Hematopoietic multipotent progenitor cell treated with erythropoietin and hydrocortisone succinate and interleukin-3 and kit ligand, for 15 days (in vitro differentiated cells): ENCODE measurements at regions not wholly inside any gene's neighbourhood (a gene's known extent, or its start where the extent isn't known, plus 50 kb on each side); places are given as distances from the start of the nearest gene placed in this dataset.

Experiments used
- DNase-seq: peaks from one replicate; pipeline ENCODE4 v3.0.0-alpha.2; 2015; ENCODE audit warnings: low spot score

- no peak for DNase-seq
These were observed 405.9 kb downstream of the NR2F2 start for GRCh38 chr15:96736384-96736783.

DNA sequence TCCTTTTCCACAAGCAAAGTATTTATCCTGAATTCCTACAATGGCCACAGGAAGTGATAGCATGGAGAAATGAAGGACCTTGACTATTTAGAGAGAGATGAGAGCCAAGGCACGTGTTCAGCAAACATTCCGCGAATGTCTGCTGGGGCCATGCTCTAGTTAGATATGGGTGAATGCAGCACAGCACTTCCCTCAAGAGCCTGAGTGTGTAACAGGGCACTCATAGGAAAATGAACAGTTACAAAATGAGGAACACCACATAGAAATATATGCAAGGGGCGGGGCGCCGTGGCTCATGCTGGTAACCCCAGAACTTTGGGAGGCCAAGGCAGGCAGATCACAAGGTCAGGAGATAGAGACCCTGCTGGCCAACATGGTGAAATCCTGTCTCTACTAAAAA lies 406.9 kb downstream of the NR2F2 start:
- DNase-seq = no peak

- no peak for DNase-seq
These were observed 416.2 kb downstream of the NR2F2 start for GRCh38 chr15:96746665-96747064.

DNA sequence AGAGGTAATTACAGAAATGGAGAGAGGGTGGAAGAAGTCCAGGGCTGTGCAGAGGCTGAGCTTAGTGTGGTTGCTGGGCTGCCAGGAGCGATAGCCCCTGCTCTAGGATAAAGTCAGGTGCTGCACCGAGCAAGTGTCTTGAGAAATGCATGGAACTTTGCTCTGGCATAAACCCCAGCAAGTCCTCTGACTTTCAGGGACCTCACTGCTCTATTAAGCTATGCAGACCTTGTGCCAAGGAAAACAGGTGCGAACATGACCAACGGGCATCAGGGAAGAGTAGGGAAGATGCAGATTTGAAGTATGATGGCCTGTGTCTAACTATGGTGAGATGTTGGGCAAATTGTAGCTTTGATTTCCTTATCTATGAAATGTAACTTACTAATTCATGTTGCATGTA lies 416.8 kb downstream of the NR2F2 start:
- DNase-seq = no peak

DNA sequence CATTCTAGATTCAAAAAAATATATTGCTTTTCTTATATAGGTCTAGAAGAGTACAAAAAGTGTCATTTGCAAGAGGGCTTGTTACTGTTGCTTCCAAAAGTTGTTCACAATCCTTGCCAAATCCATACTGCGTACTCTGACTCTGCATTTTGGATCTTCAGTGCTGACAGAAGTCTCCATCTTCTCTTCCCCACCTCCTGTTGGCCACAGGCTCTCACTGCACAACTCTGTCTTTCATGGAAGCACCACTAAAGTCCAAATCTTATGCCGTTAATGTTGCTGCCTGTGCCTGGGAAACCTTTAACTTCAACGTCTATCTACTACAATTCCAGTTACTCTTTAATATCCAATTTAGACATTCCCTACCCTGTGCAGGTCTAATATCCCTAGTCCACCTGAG lies 419.9 kb downstream of the NR2F2 start:
- DNase-seq = no peak

DNA sequence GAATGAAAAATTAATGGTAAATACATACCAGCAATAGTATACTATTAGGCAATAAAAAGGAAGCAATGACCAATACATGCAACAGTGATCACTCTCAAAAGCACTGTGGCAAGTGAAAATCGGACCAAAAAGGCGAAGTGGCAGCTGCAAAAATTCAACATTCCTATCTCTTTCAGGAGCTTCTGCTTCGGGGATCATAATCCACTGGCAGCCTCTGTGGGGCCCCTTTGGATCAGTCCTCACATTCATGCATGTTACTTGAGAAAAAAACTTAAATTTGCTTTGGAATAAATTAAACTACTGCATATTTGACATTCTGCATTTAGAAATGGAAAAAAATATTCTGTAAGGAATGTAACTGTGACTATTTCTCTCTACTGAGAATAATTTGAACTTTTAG lies 425.6 kb downstream of the NR2F2 start:
- no peak for DNase-seq

DNA sequence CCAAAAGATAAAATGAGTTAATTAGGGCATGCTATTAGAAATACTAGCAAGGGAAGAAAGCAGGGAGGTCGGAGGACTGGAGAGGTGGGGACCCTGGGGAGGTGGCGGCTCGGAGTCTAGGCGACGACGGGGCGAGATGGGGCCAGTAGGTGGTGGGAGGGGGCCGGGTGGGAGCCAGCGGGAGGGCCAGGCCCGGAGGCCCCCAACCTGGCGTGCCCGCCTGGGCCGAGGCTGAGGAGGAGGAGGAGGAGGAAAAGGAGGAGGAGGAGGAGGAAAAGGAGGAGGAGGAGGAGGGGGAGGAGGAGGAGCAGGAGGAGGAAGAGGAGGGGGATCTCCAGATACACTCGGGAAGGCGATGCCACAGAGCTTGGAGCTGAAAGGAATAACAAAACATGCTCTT lies 426.2 kb downstream of the NR2F2 start:
- no peak for DNase-seq

DNA sequence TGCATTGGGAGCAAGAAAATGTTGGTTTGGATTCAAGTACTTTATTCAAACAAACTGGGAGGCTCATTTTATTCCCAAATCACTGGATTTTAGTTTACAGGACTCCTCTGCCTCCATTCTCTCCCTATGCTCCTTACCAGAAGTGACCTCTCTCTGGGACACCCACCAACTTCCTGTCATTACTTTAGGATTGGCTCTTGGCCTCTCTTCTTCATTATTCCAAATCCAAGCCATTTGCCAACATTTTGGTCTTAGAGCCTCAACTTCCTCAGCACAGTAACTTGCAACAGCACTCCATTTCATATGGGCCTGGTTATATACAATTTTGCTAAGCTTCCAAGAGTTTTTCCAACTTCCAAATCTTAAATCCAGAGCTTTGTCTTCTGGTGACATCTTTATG lies 432.1 kb downstream of the NR2F2 start:
- DNase-seq = no peak

DNA sequence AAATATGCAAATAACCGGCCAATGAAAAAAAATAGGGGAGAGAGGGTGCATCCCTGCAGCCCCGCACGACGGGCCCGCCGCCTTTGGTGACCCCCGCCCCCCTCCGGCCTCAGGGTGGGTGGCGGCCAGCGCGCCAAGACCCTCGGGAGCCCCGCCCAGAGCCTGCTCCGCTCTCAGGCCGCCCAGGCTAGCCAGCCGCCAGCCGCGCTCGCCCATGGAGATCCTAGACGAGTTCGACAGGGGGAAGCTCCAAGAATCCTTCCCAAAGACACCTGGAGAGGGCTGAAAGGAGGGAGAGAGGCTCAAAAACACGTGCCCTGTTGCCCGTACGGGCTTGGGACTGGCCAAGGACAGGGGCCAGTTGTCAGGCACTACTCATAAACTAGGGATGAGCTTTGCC lies 434.0 kb downstream of the NR2F2 start:
- no peak for DNase-seq

GRCh38 chr15:96764946-96765345 lies 434.4 kb downstream of the NR2F2 start:
- DNase-seq = no peak

GRCh38 chr15:96766366-96766765 lies 435.9 kb downstream of the NR2F2 start:
- no peak for DNase-seq

GRCh38 chr15:96767703-96768434 lies 437.4 kb downstream of the NR2F2 start:
- DNase-seq = no peak

DNA sequence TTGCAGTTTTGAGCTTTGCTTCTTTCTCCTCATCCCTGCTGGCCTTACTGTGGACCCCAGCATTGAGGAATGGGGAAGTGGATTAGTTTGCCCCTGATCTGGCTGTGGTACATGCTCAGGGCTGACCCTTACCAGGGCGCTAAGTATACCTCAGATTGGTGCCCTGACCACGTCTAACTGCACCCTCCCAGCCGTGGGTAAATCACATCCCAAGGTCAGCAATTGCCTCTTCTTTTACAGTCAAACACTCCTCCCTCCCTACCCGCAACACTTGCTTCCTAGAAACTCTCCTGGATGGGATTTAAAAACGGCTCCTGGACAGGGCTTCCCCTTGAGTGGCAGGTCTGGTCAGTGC lies 437.9 kb downstream of the NR2F2 start:
- no peak for DNase-seq

DNA sequence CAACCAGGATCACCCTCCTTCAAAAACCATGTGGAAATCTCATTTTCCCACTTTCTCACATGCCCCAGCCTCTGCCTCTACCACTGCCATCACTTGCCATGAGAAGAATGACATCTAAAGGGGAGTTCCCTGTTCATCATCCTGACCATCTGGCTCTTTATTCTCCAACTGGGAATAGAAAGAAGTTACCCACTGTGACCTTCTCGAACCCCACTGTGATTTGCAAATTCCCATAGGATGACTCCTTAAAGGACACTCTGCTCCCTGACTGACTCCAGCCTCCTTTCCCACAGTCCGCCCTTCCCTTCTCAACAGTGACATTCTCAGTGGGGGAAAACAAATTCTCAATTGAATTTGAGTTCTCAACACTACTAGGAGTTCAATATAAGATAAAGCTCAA lies 440.5 kb downstream of the NR2F2 start:
- no peak for DNase-seq

- DNase-seq = no peak
These were observed 443.7 kb downstream of the NR2F2 start for GRCh38 chr15:96774216-96774615.

DNA sequence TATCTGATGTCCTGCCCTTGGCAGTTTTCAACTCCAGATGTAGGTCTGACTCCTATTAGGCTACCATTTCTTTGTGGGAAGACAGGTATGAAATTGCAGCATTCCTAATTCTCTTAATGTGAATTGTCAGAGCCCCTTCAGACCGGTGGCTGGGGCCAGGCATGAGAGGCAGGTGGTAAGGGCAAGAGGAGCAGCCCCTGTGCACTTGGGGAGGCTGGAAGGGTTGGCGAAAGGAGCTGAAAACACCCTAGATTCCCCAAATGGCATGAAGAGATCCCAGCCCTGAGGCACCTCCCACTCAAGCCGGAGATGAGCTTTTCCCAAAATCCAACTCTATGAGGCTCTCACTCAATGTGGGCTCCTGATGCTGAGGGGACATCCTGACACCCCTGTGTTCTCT lies 453.2 kb downstream of the NR2F2 start:
- DNase-seq = no peak

GRCh38 chr15:96790004-96790403 lies 459.5 kb downstream of the NR2F2 start:
- no peak for DNase-seq

DNA sequence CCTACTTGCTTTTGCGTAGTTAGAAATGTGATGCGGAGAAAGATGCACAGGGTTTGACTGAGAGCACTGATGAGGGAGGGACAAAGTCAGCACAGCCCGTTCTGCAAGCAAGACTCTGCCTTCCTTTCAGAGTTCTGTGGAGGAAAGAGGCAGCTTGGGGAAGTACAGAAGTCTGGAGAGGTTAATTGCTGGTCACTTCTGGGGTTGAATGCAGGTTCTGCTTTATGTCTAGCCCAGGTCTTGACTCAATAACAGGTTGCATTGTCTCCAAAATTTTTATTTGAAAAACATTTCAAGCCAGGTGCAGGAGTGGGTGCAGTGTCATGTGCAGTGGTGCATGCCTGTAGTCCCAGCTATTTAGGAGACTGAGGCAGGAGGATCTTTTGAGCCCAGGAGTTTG lies 461.7 kb downstream of the NR2F2 start:
- no peak for DNase-seq

DNA sequence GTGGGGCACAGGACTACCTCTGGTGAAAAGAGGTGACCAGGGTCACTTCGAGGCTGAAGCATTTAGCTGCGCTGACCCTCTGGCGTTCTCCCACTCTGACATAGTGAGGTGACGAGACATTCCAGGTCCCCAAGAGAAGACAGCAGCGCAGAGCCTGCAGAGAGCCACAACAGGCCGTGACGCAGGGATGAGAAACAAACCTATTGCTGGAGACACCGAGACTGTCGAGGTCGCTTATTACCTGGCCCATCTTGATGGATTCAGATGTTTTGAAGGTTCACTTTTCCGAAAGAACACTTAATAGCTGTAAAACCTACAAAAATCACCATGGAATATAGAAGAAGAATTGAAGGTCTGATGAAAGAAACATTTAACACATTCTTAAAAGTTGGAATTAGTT lies 466.3 kb downstream of the NR2F2 start:
- no peak for DNase-seq

GRCh38 chr15:96801576-96802150 lies 471.2 kb downstream of the NR2F2 start:
- no peak for DNase-seq

- DNase-seq = no peak
These were observed 472.2 kb downstream of the NR2F2 start for GRCh38 chr15:96802611-96803255.

GRCh38 chr15:96804754-96805153 lies 474.3 kb downstream of the NR2F2 start:
- no peak for DNase-seq

GRCh38 chr15:96807361-96807760 lies 476.9 kb downstream of the NR2F2 start:
- DNase-seq = no peak

GRCh38 chr15:96817900-96818299 lies 487.4 kb downstream of the NR2F2 start:
- no peak for DNase-seq
